Muscle of back (tissue), 3 donors: ENCODE measurements at regions not wholly inside any gene's neighbourhood (a gene's known extent, or its start where the extent isn't known, plus 50 kb on each side); places are given as distances from the start of the nearest gene placed in this dataset.

ENCODE experiments used
- DNase-seq, 3 donors: peaks; one replicate each; pipeline versions ENCODE4 v3.0.0 to v3.0.0-alpha.2; 2013

DNA sequence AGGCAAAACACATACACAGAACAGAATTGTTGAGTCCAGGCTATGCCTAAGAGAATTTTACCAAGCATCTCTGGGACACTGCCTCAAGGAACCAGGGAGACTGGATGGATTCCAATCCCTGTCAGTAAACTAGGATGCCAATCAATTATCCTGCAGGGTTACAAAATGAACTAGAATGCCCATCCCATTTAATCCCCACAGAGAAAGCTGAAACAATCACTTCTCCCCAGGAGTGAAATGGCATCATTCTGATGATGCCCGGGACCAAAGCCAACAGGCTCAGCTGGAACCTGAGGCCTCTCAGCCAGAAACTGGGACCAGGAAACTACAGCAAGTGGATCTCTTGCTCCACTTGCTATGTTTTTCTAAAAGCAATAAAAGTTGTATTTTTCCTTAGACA, 130.0 kb upstream of the TJP1 start:
- no peak for DNase-seq

GRCh38 chr15:29945943-29946596, 123.8 kb upstream of the TJP1 start:
- no peak for DNase-seq

DNA sequence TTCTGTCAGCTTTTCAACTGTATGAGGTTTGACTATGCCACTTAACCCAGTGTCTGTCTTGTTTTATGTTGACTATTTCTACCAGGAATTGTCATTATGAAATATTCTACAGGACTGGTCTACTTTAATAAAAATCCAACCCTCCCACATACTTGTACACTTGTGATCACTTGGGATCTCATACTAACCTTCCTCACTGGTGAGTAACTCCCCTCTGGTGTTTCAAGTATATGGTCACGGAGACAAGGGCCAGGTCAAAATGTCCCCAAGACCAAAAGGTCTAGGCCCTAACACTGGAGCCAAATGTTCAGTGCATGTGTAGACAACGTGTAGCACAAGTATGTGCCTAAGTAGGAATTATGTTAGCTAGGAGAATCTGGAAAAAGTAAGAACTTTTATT, 122.7 kb upstream of the TJP1 start:
- DNase-seq: no peak

GRCh38 chr15:29942548-29942947, 120.3 kb upstream of the TJP1 start:
- DNase-seq: no peak

DNA sequence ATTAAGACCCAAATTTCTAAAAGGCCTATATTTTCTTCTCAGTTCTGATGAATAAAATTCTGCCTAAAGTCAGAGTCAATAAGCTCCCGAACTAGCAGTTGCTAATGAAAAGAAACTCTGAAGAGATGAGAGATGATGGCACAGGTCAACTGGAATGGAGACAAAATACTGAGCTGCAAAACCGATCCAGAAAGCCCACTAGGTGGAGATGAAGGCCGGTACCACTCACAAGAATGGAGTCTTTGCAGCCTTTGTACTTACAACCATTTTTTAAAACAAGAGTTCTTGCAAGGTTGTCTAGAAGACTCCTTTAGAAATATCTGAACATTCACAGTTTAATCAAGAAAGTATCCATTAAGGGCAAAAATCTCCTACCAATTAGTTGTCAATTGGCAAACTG, 119.9 kb upstream of the TJP1 start:
- no peak for DNase-seq

DNA sequence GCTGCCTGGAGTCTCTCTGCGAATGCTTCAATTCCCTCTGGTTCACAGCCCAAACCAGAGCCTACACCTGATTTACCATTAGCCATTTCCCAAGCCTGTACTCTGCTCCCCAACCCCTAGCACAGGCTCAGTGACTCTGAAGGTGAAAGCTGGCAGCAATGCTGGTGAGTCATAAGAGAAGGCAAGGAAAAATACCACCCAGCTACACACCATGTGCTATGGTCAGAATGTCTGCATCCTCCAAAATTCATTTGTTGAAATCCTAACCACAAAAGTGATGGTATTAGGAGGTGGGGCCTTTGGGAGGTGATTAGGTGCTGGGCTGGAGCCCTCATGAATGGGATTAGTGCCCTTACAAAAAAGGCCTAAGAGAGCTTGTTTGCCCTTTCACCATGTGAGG, 117.1 kb upstream of the TJP1 start:
- no peak for DNase-seq

DNA sequence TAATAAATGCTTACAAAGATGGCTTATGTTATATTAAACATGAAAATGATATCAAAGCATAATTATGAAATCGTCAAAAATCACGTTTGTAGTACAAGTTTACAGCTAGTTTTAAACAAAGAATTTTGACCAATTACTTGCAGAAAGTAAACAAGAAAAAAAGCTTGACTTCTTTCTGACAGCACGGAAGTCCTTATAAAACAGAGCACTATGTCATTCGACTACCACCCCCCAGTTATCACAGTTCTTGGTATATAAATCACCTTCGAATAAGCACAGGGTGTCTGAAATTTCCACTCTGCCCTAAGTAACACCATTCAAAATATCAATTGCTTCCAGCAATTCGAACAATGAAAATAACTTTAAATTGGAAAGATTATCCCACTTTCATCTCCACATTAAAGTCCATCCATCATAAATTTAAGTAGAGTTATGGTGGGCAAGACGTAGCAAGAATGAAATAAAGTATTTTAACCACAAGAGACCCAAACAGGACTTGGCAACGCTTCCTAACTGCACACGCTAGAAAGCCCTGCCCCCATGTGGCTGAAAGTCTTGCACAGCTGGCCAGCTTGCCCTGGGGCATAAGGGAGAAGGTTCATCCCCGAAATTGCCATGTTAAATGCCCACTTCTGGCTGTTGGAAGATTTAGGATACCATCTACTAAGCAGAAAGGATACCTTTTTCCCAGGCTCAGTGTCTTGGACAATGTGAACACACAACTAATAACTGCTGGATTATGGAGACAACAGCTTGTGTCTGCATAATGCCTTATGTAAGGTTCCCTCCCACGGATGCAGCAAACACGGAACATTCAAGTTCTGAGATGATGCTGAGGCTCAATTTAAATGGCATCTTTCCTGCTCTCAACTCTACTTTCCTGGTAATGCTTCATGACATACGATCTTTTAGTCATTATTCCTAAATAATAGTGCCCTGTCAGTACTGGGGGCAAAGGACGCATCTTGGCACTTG, 116.4 kb upstream of the TJP1 start:
- DNase-seq: peak in 1 of 3 donors; percentile 2

DNA sequence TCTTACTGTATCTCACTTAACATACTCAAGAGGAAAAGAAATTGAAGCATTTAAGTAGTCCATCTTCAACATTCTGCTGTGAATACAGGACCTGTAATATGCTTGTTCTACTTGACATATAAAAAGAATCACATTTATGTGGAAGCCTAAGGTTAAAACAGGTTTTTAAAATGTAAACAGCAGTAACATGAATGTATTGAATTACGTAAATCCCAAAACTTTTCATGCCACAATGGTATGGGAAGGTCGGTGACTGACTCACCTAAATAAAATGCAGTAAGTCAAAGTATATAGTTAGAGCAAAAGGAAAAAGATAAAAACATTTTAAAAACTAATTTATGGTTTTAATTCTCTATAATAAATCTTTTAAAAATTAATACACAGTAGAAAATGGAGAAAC, 115.7 kb upstream of the TJP1 start:
- no peak for DNase-seq

- no peak for DNase-seq
These were observed 114.2 kb upstream of the TJP1 start for GRCh38 chr15:29936353-29937049.

GRCh38 chr15:29935296-29936004, 113.2 kb upstream of the TJP1 start:
- DNase-seq: no peak

DNA sequence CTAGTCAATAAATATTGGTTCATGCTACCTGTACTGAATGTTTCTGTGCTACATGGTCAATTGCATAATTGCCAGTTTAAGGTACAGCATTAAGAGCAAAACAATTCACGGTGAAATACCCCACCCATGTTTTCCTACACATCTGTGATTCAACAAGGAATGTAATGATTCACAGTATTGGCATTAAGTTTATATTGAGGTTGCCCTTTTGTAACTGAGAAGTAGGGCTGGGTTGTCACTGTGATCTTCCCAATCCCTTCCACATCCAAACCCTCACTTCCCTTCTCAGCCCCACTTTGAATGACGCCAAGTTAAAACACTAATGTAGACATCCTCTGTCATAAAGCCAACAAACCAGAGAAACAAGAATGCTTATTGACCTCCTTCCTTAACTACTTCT, 112.0 kb upstream of the TJP1 start:
- no peak for DNase-seq

DNA sequence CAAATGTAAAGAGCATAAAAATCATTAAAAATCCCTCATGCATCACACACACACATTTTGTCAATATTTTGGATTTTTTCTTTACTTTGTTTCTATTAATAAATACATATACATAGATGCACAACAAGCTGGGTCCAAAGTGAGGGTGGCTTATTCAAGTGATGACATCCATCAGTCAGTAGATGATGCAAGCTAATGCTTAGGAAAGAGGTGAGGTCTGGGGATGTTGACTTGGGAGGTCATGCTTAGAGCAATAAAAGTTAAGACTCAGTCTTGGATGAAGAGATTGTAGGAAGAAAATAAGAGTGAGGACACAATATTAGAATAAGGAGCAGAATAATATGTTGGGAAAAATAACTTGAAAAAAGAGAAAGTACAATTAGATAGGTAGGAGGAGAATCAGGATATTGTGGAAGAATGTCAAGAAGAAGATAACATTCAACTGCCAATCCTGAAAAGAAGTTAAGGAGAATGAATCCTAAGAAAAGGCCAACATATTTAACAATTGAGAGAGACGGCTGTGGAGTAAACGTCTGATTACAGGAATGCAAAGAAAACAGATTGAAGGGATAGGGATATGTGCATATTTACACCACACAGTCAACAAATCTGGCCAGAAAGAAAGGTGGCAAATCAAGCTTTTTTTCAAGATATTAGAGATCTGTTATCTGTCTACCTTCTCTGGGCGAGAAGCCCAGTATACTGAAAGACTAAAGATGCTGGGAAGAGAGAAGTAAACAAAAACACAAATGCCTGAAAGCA, 111.0 kb upstream of the TJP1 start:
- DNase-seq: no peak

DNA sequence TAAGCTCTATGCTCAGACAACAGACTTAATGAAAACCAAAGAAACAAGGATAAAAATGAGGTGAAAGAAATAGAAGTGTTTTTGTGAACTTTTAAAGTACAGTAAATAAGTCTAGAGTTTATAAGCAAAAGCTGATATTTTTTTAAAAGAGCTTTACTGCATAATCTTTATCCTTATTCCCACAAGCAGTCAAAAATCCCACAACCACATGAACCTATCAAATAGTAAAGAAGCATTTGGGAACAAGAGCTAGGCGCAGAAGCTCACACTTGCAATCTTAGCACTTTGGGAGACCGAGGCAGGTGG, 103.8 kb upstream of the TJP1 start:
- no peak for DNase-seq

DNA sequence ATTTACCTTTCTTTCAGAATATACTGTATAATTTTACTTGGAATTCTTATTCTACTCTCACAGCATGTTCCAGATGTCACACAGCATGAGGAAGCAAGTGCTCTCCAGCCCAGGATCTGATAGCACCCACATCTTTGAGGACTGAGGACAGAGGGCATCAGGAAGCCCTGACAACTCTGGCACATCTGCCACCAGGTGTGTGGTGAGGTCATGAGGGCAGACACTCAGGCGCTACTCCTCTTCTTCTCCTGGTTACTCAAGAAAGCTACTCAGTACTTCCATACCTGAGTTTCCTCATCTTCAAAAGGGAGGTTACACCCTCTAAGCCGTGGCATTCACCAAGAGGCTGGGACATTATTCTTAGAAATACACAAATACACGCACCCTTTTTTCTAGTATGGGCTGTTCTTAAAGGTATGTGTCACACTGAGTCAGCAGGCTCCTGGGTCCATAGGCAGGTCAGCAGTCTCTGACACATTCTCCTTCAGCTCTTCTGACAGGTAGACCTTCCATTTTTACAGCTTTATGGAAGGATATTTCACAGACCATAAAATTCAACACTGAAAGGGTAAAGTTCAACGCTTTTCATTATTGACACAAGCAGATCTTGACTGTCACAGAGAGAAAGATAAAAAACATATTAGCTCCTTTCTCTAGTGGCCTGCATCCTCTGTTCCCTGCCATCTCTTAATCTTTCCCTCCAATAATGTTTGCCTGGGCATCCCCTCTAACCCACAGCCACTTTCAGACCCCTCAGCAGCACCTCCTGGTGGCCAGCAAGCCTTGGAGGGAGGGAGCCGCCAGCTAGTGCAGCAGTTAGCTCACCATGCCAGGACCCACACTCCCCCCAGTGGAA, 103.2 kb upstream of the TJP1 start:
- DNase-seq: peak; percentile 30 to 57 (median 36)

DNA sequence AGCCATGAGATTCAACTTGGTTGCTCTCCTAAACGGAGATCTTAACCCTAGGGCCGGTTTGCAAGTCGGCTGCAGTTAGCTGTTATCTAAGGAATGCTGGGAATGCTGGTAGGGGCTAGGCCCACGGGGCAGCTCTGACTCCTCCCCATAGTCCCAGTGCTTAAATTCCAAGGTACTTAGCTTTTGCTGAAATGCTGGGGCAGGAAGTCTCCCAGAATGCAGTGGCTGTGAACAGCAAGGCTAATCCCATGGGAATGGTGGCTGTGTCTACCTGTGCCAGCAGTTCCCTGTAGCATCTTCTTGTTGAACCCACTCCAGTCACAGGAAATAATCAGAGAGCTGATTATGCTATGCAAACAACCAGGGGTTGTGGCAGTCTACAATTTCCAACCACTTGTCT, 102.5 kb upstream of the TJP1 start:
- peak in 2 of 3 donors; percentile 15 to 66 for DNase-seq

GRCh38 chr15:29922191-29922590, 99.9 kb upstream of the TJP1 start:
- DNase-seq: no peak

DNA sequence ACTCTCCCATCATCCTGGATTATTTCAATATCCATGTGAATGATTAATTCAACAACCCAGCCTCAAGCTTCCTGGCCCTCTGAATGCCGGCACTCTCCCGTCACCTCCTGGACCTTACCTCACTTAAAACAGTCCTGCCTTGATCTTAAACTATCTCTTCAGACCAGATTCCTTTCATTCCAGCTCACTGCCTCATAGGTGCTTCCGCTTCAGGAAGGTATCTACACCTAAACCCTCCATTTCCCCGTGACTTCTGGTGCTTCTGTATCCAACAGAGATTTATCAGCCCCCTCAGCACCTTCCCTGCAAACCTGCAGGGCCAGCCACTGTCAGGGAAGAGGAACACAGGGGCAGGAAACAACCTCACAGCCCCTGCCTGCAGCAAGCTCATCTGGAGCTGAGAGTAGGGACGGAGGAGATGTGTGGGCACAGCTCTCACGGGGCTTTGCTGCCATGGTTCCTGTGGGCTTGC, 98.9 kb upstream of the TJP1 start:
- DNase-seq: no peak

DNA sequence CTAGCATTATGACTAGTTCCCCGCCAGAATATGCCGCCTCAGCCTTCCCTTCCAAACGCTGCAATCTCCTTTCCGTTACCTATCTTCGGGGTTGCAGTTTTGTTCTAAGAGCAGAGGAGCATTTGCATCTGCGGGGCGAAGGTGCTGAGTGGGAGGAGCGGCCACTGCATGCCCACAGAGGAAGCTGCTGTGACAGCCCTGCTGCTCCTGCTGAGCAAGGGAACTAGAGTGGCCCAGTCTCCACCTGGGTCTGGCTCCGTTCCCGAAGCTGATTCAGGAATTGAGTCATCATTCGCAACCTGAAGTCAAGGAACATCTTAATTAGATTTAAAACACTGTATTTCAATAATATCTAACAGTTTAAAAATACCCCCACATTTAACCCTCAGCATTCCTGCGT, 98.2 kb upstream of the TJP1 start:
- DNase-seq: no peak

- no peak for DNase-seq
These were observed 97.2 kb upstream of the TJP1 start for GRCh38 chr15:29919380-29919881.
